ENCODE measurements at regions not wholly inside any gene's neighbourhood (a gene's known extent, or its start where the extent isn't known, plus 50 kb on each side); places are given as distances from the start of the nearest gene placed in this dataset.
A peak's percentile ranks its signal among the peaks of the same experiment; 100 is the strongest.

DNA sequence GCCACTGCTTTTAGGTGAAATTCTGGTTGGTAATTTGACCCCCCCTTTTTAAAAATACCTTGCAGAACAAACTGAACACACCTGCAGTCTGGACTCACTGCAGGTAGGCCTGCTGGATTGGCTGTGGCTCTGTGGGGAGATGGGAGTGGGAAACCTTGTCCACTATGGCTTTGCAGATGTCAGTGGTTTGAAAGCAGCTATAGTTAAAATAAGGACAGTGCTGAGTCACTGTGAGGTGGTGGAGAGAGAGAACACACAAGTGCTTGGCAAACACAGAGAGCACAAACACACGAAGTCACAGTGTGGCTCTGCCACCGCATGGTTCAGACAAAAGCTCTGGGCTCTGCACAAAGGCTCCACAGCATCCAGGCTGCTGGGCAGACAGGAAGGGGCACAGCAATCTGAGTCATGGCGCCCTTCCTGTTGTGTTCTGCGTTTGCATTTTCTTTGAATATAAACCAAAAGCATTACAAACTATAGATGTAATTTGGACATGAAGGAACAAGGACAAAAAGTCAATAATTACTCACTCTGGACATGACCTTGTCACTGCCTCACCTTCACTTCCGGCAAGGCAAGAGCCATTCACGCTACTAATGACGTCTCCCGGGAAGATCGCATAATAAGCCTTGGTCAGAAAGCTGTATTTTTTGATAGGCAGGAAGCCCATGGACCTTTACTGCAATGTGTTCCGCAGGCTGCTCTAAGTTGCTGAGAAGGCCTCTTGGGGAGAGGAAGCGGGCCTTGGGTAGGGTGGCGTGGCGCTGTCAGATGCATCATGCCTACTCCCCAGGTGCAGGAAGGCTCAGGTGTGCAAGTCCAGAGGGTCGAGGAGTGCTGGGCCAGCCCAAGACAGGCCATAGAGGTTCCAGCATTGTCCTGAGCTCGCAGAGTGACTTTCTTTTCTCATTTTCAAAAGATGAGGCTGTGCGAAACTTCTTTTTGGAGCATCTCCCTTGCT, 60.1 kb upstream of the MED9 start (continued):
- TF ChIP-seq, protein P1, sequence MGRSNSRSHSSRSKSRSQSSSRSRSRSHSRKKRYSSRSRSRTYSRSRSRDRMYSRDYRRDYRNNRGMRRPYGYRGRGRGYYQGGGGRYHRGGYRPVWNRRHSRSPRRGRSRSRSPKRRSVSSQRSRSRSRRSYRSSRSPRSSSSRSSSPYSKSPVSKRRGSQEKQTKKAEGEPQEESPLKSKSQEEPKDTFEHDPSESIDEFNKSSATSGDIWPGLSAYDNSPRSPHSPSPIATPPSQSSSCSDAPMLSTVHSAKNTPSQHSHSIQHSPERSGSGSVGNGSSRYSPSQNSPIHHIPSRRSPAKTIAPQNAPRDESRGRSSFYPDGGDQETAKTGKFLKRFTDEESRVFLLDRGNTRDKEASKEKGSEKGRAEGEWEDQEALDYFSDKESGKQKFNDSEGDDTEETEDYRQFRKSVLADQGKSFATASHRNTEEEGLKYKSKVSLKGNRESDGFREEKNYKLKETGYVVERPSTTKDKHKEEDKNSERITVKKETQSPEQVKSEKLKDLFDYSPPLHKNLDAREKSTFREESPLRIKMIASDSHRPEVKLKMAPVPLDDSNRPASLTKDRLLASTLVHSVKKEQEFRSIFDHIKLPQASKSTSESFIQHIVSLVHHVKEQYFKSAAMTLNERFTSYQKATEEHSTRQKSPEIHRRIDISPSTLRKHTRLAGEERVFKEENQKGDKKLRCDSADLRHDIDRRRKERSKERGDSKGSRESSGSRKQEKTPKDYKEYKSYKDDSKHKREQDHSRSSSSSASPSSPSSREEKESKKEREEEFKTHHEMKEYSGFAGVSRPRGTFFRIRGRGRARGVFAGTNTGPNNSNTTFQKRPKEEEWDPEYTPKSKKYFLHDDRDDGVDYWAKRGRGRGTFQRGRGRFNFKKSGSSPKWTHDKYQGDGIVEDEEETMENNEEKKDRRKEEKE (IDR thresholded peaks at IDR 0.05) = no peak
- TF ChIP-seq, protein P2, sequence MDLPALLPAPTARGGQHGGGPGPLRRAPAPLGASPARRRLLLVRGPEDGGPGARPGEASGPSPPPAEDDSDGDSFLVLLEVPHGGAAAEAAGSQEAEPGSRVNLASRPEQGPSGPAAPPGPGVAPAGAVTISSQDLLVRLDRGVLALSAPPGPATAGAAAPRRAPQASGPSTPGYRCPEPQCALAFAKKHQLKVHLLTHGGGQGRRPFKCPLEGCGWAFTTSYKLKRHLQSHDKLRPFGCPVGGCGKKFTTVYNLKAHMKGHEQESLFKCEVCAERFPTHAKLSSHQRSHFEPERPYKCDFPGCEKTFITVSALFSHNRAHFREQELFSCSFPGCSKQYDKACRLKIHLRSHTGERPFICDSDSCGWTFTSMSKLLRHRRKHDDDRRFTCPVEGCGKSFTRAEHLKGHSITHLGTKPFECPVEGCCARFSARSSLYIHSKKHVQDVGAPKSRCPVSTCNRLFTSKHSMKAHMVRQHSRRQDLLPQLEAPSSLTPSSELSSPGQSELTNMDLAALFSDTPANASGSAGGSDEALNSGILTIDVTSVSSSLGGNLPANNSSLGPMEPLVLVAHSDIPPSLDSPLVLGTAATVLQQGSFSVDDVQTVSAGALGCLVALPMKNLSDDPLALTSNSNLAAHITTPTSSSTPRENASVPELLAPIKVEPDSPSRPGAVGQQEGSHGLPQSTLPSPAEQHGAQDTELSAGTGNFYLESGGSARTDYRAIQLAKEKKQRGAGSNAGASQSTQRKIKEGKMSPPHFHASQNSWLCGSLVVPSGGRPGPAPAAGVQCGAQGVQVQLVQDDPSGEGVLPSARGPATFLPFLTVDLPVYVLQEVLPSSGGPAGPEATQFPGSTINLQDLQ (CRISPR knock-in tag; IDR thresholded peaks at IDR 0.05) = no peak
- TF ChIP-seq ZNF879 (CRISPR knock-in tag; IDR thresholded peaks at IDR 0.05) (no peak), SNAI1 (CRISPR knock-in tag; IDR thresholded peaks at IDR 0.05; ENCODE audit: borderline replicate concordance) (no peak), ZZZ3 (CRISPR knock-in tag; IDR thresholded peaks at IDR 0.05; ENCODE audit: borderline replicate concordance) (0 out of 2 replicates have a peak, but pooled peaks have one; percentile 54), ZNF101 (CRISPR knock-in tag; IDR thresholded peaks at IDR 0.05; ENCODE audit: borderline replicate concordance, low read depth) (no peak), IRX3 (CRISPR knock-in tag; IDR thresholded peaks at IDR 0.05; ENCODE audit: borderline replicate concordance, low read depth) (no peak), ZNF224 (CRISPR knock-in tag; IDR thresholded peaks at IDR 0.05) (no peak), ZIK1 (CRISPR knock-in tag; IDR thresholded peaks at IDR 0.05; ENCODE audit: borderline replicate concordance, low read depth) (no peak), ZNF776 (CRISPR knock-in tag; IDR thresholded peaks at IDR 0.05) (no peak), SRF (IDR thresholded peaks at IDR 0.05; ENCODE audit: low read depth, low read length) (no peak), YY1 (IDR thresholded peaks at IDR 0.05; ENCODE audit: insufficient read depth, insufficient replicate concordance, low read depth, low read length) (peak; percentile 23), RBAK (CRISPR knock-in tag; IDR thresholded peaks at IDR 0.05) (no peak), TOE1 (CRISPR knock-in tag; IDR thresholded peaks at IDR 0.05) (no peak)
- TF ChIP-seq, protein P3, sequence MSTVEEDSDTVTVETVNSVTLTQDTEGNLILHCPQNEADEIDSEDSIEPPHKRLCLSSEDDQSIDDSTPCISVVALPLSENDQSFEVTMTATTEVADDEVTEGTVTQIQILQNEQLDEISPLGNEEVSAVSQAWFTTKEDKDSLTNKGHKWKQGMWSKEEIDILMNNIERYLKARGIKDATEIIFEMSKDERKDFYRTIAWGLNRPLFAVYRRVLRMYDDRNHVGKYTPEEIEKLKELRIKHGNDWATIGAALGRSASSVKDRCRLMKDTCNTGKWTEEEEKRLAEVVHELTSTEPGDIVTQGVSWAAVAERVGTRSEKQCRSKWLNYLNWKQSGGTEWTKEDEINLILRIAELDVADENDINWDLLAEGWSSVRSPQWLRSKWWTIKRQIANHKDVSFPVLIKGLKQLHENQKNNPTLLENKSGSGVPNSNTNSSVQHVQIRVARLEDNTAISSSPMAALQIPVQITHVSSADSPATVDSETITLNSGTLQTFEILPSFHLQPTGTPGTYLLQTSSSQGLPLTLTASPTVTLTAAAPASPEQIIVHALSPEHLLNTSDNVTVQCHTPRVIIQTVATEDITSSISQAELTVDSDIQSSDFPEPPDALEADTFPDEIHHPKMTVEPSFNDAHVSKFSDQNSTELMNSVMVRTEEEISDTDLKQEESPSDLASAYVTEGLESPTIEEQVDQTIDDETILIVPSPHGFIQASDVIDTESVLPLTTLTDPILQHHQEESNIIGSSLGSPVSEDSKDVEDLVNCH (CRISPR knock-in tag; IDR thresholded peaks at IDR 0.05) = no peak
- TF ChIP-seq, protein P4, sequence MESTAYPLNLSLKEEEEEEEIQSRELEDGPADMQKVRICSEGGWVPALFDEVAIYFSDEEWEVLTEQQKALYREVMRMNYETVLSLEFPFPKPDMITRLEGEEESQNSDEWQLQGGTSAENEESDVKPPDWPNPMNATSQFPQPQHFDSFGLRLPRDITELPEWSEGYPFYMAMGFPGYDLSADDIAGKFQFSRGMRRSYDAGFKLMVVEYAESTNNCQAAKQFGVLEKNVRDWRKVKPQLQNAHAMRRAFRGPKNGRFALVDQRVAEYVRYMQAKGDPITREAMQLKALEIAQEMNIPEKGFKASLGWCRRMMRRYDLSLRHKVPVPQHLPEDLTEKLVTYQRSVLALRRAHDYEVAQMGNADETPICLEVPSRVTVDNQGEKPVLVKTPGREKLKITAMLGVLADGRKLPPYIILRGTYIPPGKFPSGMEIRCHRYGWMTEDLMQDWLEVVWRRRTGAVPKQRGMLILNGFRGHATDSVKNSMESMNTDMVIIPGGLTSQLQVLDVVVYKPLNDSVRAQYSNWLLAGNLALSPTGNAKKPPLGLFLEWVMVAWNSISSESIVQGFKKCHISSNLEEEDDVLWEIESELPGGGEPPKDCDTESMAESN (CRISPR knock-in tag; conservative IDR thresholded peaks at IDR 0.05) = 0 out of 2 replicates have a peak, but pooled peaks have one; percentile 52
- TF ChIP-seq, protein P5, sequence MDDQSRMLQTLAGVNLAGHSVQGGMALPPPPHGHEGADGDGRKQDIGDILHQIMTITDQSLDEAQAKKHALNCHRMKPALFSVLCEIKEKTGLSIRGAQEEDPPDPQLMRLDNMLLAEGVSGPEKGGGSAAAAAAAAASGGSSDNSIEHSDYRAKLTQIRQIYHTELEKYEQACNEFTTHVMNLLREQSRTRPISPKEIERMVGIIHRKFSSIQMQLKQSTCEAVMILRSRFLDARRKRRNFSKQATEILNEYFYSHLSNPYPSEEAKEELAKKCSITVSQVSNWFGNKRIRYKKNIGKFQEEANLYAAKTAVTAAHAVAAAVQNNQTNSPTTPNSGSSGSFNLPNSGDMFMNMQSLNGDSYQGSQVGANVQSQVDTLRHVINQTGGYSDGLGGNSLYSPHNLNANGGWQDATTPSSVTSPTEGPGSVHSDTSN (CRISPR knock-in tag; IDR thresholded peaks at IDR 0.05; ENCODE audit: borderline replicate concordance) = no peak
